A549 (cell line): ENCODE measurements at regions not wholly inside any gene's neighbourhood (a gene's known extent, or its start where the extent isn't known, plus 50 kb on each side); places are given as distances from the start of the nearest gene placed in this dataset.

Source experiments
- ATAC-seq, 2 experiments: fragments of 200-7000 bp in 1 of 2; fragments of >200 bp in 1 of 2; cut with Nextera tagmentation in 1 of 2; cut with Tn5 transposase in 1 of 2; 3 replicates each; pipeline versions ENCODE4 v1.8.0 to v1.9.1; 2018 to 2020; ENCODE audit warnings: mild to moderate bottlenecking in 1 of 2, moderate library complexity in 1 of 2
- CTCF ChIA-PET: fragments of 300-600 bp; sonication (Branson Sonifier 250); formaldehyde crosslinking; extraction: SDS; loops from one replicate; lab custom pipeline; 2021; ENCODE audit warnings: antibody characterized with exemption, inconsistent platforms; lab: Yijun Ruan, JAX
- POLR2A ChIA-PET: fragments of 350-600 bp; formaldehyde crosslinking; extraction: SDS; loops from one replicate; lab custom pipeline; 2021; ENCODE audit warnings: antibody characterized with exemption, inconsistent platforms; lab: Yijun Ruan, JAX
- DNase-seq, 2 experiments: peaks; one replicate each; pipeline versions ENCODE4 v3.0.0 to v3.0.0-alpha.2; 2011 to 2016; ENCODE audit warnings: low read depth in 1 of 2, low spot score in 1 of 2
- FAIRE-seq: peaks from 2 replicates; lab custom pipeline; 2011; peaks lifted over from hg19 to GRCh38; lab: Jason Lieb, UNC
- H3K27ac ChIP-seq, 2 experiments: fragments of >200 bp; sonication (Bioruptor Twin); formaldehyde crosslinking; 3 replicates each; pipeline ENCODE4 v1.5.1; 2016 to 2017
- H3K4me1 ChIP-seq: fragments of >200 bp; sonication (Bioruptor Twin); formaldehyde crosslinking; 3 replicates; pipeline ENCODE4 v1.6.1; 2016
- H3K4me2 ChIP-seq: fragments of >200 bp; sonication (Bioruptor Twin); formaldehyde crosslinking; 3 replicates; pipeline ENCODE4 v1.6.1; 2016
- H3K4me3 ChIP-seq: fragments of >200 bp; sonication (Bioruptor Twin); formaldehyde crosslinking; 3 replicates; pipeline ENCODE4 v1.5.1; 2016
- H3K9me3 ChIP-seq: fragments of >200 bp; sonication (Bioruptor Twin); formaldehyde crosslinking; 3 replicates; pipeline ENCODE4 v1.6.1; 2016
- BHLHE40 ChIP-seq: IDR thresholded peaks from 2 replicates; pipeline ENCODE4 v1.6.1; 2012; ENCODE audit warnings: low read depth, low read length, inconsistent platforms
- CBX8 ChIP-seq: fragments of 200-600 bp; sonication (generic); IDR thresholded peaks from 2 replicates; pipeline ENCODE4 v1.6.1; 2016
- CEBPB ChIP-seq, 2 experiments: fragments of >200 bp in 1 of 2; sonication (Bioruptor Twin) in 1 of 2; formaldehyde crosslinking in 1 of 2; IDR thresholded peaks; 2 replicates each; pipeline ENCODE4 v1.6.1; 2012 to 2016
- E2F6 ChIP-seq: IDR thresholded peaks from 2 replicates; pipeline ENCODE4 v1.6.1; 2012; ENCODE audit warnings: low read depth, borderline replicate concordance
- FOXS1 ChIP-seq: fragments of 250-450 bp; sonication (Bioruptor Pico); IDR thresholded peaks from 2 replicates; pipeline ENCODE4 v1.5.0; 2020; ENCODE audit warnings: mild to moderate bottlenecking, moderate library complexity
- GATA3 ChIP-seq: IDR thresholded peaks from 2 replicates; pipeline ENCODE4 v1.6.1; 2012; ENCODE audit warnings: borderline replicate concordance
- HMGXB4 ChIP-seq: fragments of 250-450 bp; sonication (Bioruptor Pico); IDR thresholded peaks from 2 replicates; pipeline ENCODE4 v1.5.0; 2021; ENCODE audit warnings: mild to moderate bottlenecking, moderate library complexity, borderline replicate concordance
- MAZ ChIP-seq: fragments of 150-350 bp; IDR thresholded peaks from 2 replicates; pipeline ENCODE4 v1.6.1; 2014; ENCODE audit warnings: antibody characterized with exemption, low read depth, low read length, borderline replicate concordance
- NR3C1 ChIP-seq: fragments of >200 bp; sonication (Bioruptor Twin); formaldehyde crosslinking; IDR thresholded peaks from 3 replicates; pipeline ENCODE4 v1.6.1; 2017
- PBX3 ChIP-seq: IDR thresholded peaks from 2 replicates; pipeline ENCODE4 v1.6.1; 2012
- PHF8 ChIP-seq: fragments of 200-600 bp; sonication (generic); IDR thresholded peaks from 2 replicates; pipeline ENCODE4 v1.6.1; 2016; ENCODE audit warnings: low read depth, mild to moderate bottlenecking, antibody characterized with exemption, moderate library complexity, borderline replicate concordance
- POLR2AphosphoS2 ChIP-seq: conservative IDR thresholded peaks from 2 replicates; pipeline ENCODE4 v1.6.1; 2012; ENCODE audit warnings: low read length, improper control_type of control experiment, inconsistent platforms
- RCOR1 ChIP-seq: fragments of 150-350 bp; IDR thresholded peaks from 2 replicates; pipeline ENCODE4 v1.6.1; 2014; ENCODE audit warnings: antibody characterized with exemption, low read length, low read depth
- SREBF2 ChIP-seq: fragments of 450-650 bp; IDR thresholded peaks from 2 replicates; pipeline ENCODE4 v1.6.1; 2014; ENCODE audit warnings: mild to moderate bottlenecking, moderate library complexity
- TP53 ChIP-seq: fragments of 250-450 bp; sonication (Bioruptor Pico); IDR thresholded peaks from 2 replicates; pipeline ENCODE4 v1.5.0; 2021; ENCODE audit warnings: mild to moderate bottlenecking, moderate library complexity
- WGBS: methylation state at CpG from one replicate; pipeline ENCODE4 v1.1.6; 2017; ENCODE audit errors: missing lambda C conversion rate; 5-methylcytosine and 5-hydroxymethylcytosine counted together
- TF ChIP-seq, protein P1 (sequence below): fragments of 150-350 bp; IDR thresholded peaks from 2 replicates; pipeline ENCODE4 v1.6.1; 2014; ENCODE audit warnings: low read depth, mild to moderate bottlenecking, low read length
- TF ChIP-seq, protein P2 (sequence below): fragments of 250-450 bp; sonication (Bioruptor Pico); IDR thresholded peaks from 2 replicates; pipeline ENCODE4 v1.5.0; 2020; ENCODE audit warnings: low read depth, mild to moderate bottlenecking, moderate library complexity

- Histone ChIP-seq H3K27ac (no peak overlapping the region), H3K4me1 (no peaks in the 10 kb centered on the region), H3K4me3 (no peak overlapping the region), H3K9me3 (peaks cover 25% of the 10 kb centered on the region; the same call in 2 of the 3 replicates), H3K4me2 (no peak overlapping the region)
- 77% methylated on average over 23 of the region's 33 CpGs for WGBS
- no peak for FAIRE-seq
- no peak for TF ChIP-seq E2F6
- TF ChIP-seq CBX8 = no peak
- TF ChIP-seq FOXS1 = no peak
- TF ChIP-seq HMGXB4 (CRISPR knock-in tag) = no peak
- no peak for TF ChIP-seq BHLHE40
- no peak for TF ChIP-seq TP53 (CRISPR knock-in tag)
- TF ChIP-seq GATA3 = no peak
- TF ChIP-seq MAZ = no peak
- no peak for TF ChIP-seq PBX3
- no peak for TF ChIP-seq NR3C1
- DNase-seq = no peak
- ATAC-seq = no peak; a peak in 1 of 6 replicates
- ChIA-PET POLR2A (no interaction called here), CTCF (no interaction called here)
Measured at GRCh38 chr9:134251296-134252069, 74.8 kb upstream of the RXRA start.

GRCh38 chr9:134252084-134252830, 74.0 kb upstream of the RXRA start:
- no peak for TF ChIP-seq HMGXB4 (CRISPR knock-in tag)
- TF ChIP-seq POLR2AphosphoS2 = no peak
- TF ChIP-seq, protein P1, sequence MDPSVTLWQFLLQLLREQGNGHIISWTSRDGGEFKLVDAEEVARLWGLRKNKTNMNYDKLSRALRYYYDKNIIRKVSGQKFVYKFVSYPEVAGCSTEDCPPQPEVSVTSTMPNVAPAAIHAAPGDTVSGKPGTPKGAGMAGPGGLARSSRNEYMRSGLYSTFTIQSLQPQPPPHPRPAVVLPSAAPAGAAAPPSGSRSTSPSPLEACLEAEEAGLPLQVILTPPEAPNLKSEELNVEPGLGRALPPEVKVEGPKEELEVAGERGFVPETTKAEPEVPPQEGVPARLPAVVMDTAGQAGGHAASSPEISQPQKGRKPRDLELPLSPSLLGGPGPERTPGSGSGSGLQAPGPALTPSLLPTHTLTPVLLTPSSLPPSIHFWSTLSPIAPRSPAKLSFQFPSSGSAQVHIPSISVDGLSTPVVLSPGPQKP = no peak
- no peak for TF ChIP-seq RCOR1
- TF ChIP-seq, protein P2, sequence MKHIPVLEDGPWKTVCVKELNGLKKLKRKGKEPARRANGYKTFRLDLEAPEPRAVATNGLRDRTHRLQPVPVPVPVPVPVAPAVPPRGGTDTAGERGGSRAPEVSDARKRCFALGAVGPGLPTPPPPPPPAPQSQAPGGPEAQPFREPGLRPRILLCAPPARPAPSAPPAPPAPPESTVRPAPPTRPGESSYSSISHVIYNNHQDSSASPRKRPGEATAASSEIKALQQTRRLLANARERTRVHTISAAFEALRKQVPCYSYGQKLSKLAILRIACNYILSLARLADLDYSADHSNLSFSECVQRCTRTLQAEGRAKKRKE (CRISPR knock-in tag) = no peak
- TF ChIP-seq SREBF2 = no peak
- no peak for TF ChIP-seq CEBPB (IDR thresholded peaks at IDR 0.05)
- no peak for TF ChIP-seq E2F6
- no peak for TF ChIP-seq PHF8
- Histone ChIP-seq H3K27ac (no peak overlapping the region), H3K4me1 (no peaks in the 10 kb centered on the region), H3K4me3 (no peak overlapping the region), H3K4me2 (no peak overlapping the region), H3K9me3 (peaks cover 24% of the 10 kb centered on the region; the same call in 2 of the 3 replicates)
- 70% methylated on average over 20 of the region's 23 CpGs for WGBS
- ATAC-seq (no peak), FAIRE-seq (no peak), DNase-seq (no peak)
- CTCF ChIA-PET = no interaction called here
- POLR2A ChIA-PET = no interaction called here
